GM12878 (cell line): ENCODE measurements at regions not wholly inside any gene's neighbourhood (a gene's known extent, or its start where the extent isn't known, plus 50 kb on each side); places are given as distances from the start of the nearest gene placed in this dataset.

Experiments
- MEF2A ChIP-seq: IDR thresholded peaks from 2 replicates; pipeline ENCODE4 v1.6.1; 2011; ENCODE audit warnings: low read depth, mild to moderate bottlenecking, low read length, moderate library complexity; ENCODE audit not compliant: insufficient read depth
- ZNF384 ChIP-seq: IDR thresholded peaks from 2 replicates; pipeline ENCODE4 v1.6.1; 2012; ENCODE audit warnings: low read depth, mild to moderate bottlenecking, low read length, improper control_type of control experiment, borderline replicate concordance
- TF ChIP-seq, protein P1 (sequence below), 3 experiments: IDR thresholded peaks in 2 of 3; conservative IDR thresholded peaks in 1 of 3; 2 replicates each; pipeline ENCODE4 v1.5.1; 2011; ENCODE audit warnings: low read depth in 3 of 3, low read length in 3 of 3, mild to moderate bottlenecking in 3 of 3, control low read depth in 2 of 3, moderate library complexity in 2 of 3, inconsistent platforms in 1 of 3, mixed read lengths in 1 of 3; ENCODE audit not compliant: control insufficient read depth in 2 of 3, insufficient read depth in 1 of 3; ENCODE audit errors: extremely low read depth in 1 of 3

DNA sequence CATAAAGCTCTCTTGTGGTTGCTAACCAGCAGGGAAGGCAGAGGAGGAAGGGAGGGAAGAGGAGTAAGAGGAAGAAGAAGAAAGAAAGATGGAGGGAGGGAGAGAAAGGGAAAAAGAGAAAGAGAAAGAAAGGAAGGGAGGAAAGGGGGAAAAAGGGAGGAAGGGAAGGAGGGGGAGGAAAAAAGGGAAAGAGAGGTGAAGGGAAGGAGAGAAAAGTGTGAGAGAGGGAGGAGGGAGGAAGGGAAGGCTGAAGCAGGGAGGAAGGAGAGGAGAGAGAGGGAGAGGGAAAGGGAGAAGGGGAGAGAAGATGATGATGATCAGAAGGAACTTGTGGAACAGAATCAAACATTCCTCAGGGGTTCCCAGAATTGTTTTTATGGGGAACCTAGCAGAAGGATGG is 57.5 kb upstream of the TOX2 start:
- TF ChIP-seq, protein P1, sequence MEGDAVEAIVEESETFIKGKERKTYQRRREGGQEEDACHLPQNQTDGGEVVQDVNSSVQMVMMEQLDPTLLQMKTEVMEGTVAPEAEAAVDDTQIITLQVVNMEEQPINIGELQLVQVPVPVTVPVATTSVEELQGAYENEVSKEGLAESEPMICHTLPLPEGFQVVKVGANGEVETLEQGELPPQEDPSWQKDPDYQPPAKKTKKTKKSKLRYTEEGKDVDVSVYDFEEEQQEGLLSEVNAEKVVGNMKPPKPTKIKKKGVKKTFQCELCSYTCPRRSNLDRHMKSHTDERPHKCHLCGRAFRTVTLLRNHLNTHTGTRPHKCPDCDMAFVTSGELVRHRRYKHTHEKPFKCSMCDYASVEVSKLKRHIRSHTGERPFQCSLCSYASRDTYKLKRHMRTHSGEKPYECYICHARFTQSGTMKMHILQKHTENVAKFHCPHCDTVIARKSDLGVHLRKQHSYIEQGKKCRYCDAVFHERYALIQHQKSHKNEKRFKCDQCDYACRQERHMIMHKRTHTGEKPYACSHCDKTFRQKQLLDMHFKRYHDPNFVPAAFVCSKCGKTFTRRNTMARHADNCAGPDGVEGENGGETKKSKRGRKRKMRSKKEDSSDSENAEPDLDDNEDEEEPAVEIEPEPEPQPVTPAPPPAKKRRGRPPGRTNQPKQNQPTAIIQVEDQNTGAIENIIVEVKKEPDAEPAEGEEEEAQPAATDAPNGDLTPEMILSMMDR (IDR thresholded peaks at IDR 0.05 in 2 of 3, conservative IDR thresholded peaks at IDR 0.05 in 1 of 3; ENCODE audit: control insufficient read depth in 2 of 3, extremely low read depth in 1 of 3, insufficient read depth in 1 of 3, low read depth in 3 of 3, low read length in 3 of 3): no peak
- TF ChIP-seq ZNF384 (no peak), MEF2A (no peak)
